ENCODE measurements at regions not wholly inside any gene's neighbourhood (a gene's known extent, or its start where the extent isn't known, plus 50 kb on each side); places are given as distances from the start of the nearest gene placed in this dataset.
"Not testable (repeated sequence)": the region's sequence is repeated elsewhere in the genome, so short reads cannot be mapped to it uniquely, and the experiment has no call there.

- no peaks in the 10 kb centered on the region for H3K36me3 ChIP-seq (ENCODE audit: control insufficient read depth, insufficient read depth, low read length, severe bottlenecking)
- H3K9ac ChIP-seq (ENCODE audit: low read length): no peak overlapping the region
- no peak for DNase-seq (ENCODE audit: low read depth)
- no peak overlapping the region for H3K4me3 ChIP-seq (ENCODE audit: low read length)
- H3K27me3 ChIP-seq (replicated peaks; ENCODE audit: control insufficient read depth, insufficient read depth, low read length): peaks cover 65% of the 10 kb centered on the region
- no peaks in the 10 kb centered on the region for H3K9me3 ChIP-seq (ENCODE audit: control insufficient read depth, low read length)
- no peaks in the 10 kb centered on the region for H3K4me1 ChIP-seq (ENCODE audit: control insufficient read depth, insufficient read depth, low read length)
Observed at GRCh38 chr10:71009126-71009525, 120.8 kb upstream of the PCBD1 start.

- H3K4me3 ChIP-seq (ENCODE audit: low read length): no peak overlapping the region
- H3K9ac ChIP-seq (ENCODE audit: low read length): no peak overlapping the region
- H3K9me3 ChIP-seq (ENCODE audit: control insufficient read depth, low read length): no peaks in the 10 kb centered on the region
- no peaks in the 10 kb centered on the region for H3K36me3 ChIP-seq (ENCODE audit: control insufficient read depth, insufficient read depth, low read length, severe bottlenecking)
- no peak for DNase-seq (ENCODE audit: low read depth)
- H3K27me3 ChIP-seq (replicated peaks; ENCODE audit: control insufficient read depth, insufficient read depth, low read length): peaks cover 65% of the 10 kb centered on the region
- no peaks in the 10 kb centered on the region for H3K4me1 ChIP-seq (ENCODE audit: control insufficient read depth, insufficient read depth, low read length)
Observed at GRCh38 chr10:71010730-71011129, 122.4 kb upstream of the PCBD1 start.

GRCh38 chr10:71011141-71011540 lies 122.8 kb upstream of the PCBD1 start:
- H3K9me3 ChIP-seq (ENCODE audit: control insufficient read depth, low read length): no peaks in the 10 kb centered on the region
- DNase-seq (ENCODE audit: low read depth): no peak
- H3K4me3 ChIP-seq (ENCODE audit: low read length): no peak overlapping the region
- H3K27me3 ChIP-seq (replicated peaks; ENCODE audit: control insufficient read depth, insufficient read depth, low read length): peaks cover 65% of the 10 kb centered on the region
- no peak overlapping the region for H3K9ac ChIP-seq (ENCODE audit: low read length)
- no peaks in the 10 kb centered on the region for H3K36me3 ChIP-seq (ENCODE audit: control insufficient read depth, insufficient read depth, low read length, severe bottlenecking)
- no peaks in the 10 kb centered on the region for H3K4me1 ChIP-seq (ENCODE audit: control insufficient read depth, insufficient read depth, low read length)

GRCh38 chr10:71014021-71014805 lies 125.8 kb upstream of the PCBD1 start:
- Histone ChIP-seq H3K4me1 (ENCODE audit: control insufficient read depth, insufficient read depth, low read length) (no peaks in the 10 kb centered on the region), H3K9ac (ENCODE audit: low read length) (no peak overlapping the region), H3K9me3 (ENCODE audit: control insufficient read depth, low read length) (no peaks in the 10 kb centered on the region), H3K4me3 (ENCODE audit: low read length) (no peak overlapping the region), H3K36me3 (ENCODE audit: control insufficient read depth, insufficient read depth, low read length, severe bottlenecking) (no peaks in the 10 kb centered on the region), H3K27me3 (replicated peaks; ENCODE audit: control insufficient read depth, insufficient read depth, low read length) (peaks cover 48% of the 10 kb centered on the region)
- no peak for DNase-seq (ENCODE audit: low read depth)

GRCh38 chr10:71015674-71016073 lies 127.3 kb upstream of the PCBD1 start:
- Histone ChIP-seq H3K9ac (ENCODE audit: low read length) (no peak overlapping the region), H3K27me3 (replicated peaks; ENCODE audit: control insufficient read depth, insufficient read depth, low read length) (peaks cover 36% of the 10 kb centered on the region), H3K9me3 (ENCODE audit: control insufficient read depth, low read length) (no peaks in the 10 kb centered on the region), H3K36me3 (ENCODE audit: control insufficient read depth, insufficient read depth, low read length, severe bottlenecking) (no peaks in the 10 kb centered on the region), H3K4me1 (ENCODE audit: control insufficient read depth, insufficient read depth, low read length) (no peaks in the 10 kb centered on the region), H3K4me3 (ENCODE audit: low read length) (no peak overlapping the region)
- no peak for DNase-seq (ENCODE audit: low read depth)

- H3K36me3 ChIP-seq (ENCODE audit: control insufficient read depth, insufficient read depth, low read length, severe bottlenecking); H3K9ac ChIP-seq (ENCODE audit: low read length); H3K4me3 ChIP-seq (ENCODE audit: low read length); DNase-seq (ENCODE audit: low read depth); H3K4me1 ChIP-seq (ENCODE audit: control insufficient read depth, insufficient read depth, low read length): not testable (repeated sequence)
- Histone ChIP-seq H3K27me3 (replicated peaks; ENCODE audit: control insufficient read depth, insufficient read depth, low read length) (peaks cover 13% of the 10 kb centered on the region), H3K9me3 (ENCODE audit: control insufficient read depth, low read length) (peaks cover 15% of the 10 kb centered on the region)
Observed at GRCh38 chr10:71020061-71020460, 131.7 kb upstream of the PCBD1 start.

- H3K27me3 ChIP-seq (replicated peaks; ENCODE audit: control insufficient read depth, insufficient read depth, low read length): peaks cover 21% of the 10 kb centered on the region
- DNase-seq (ENCODE audit: low read depth): no peak
- peaks cover 15% of the 10 kb centered on the region for H3K9me3 ChIP-seq (ENCODE audit: control insufficient read depth, low read length)
- H3K9ac ChIP-seq (ENCODE audit: low read length): no peak overlapping the region
- H3K4me1 ChIP-seq (ENCODE audit: control insufficient read depth, insufficient read depth, low read length): no peaks in the 10 kb centered on the region
- no peaks in the 10 kb centered on the region for H3K36me3 ChIP-seq (ENCODE audit: control insufficient read depth, insufficient read depth, low read length, severe bottlenecking)
- no peak overlapping the region for H3K4me3 ChIP-seq (ENCODE audit: low read length)
Observed at GRCh38 chr10:71021402-71021801, 133.0 kb upstream of the PCBD1 start.

GRCh38 chr10:71023704-71024283 lies 135.4 kb upstream of the PCBD1 start:
- Histone ChIP-seq H3K4me1 (ENCODE audit: control insufficient read depth, insufficient read depth, low read length) (no peaks in the 10 kb centered on the region), H3K9ac (ENCODE audit: low read length) (no peak overlapping the region), H3K9me3 (ENCODE audit: control insufficient read depth, low read length) (peaks cover 15% of the 10 kb centered on the region), H3K36me3 (ENCODE audit: control insufficient read depth, insufficient read depth, low read length, severe bottlenecking) (no peaks in the 10 kb centered on the region), H3K27me3 (replicated peaks; ENCODE audit: control insufficient read depth, insufficient read depth, low read length) (peaks cover 30% of the 10 kb centered on the region), H3K4me3 (ENCODE audit: low read length) (no peak overlapping the region)
- no peak for DNase-seq (ENCODE audit: low read depth)

- H3K36me3 ChIP-seq (ENCODE audit: control insufficient read depth, insufficient read depth, low read length, severe bottlenecking): no peaks in the 10 kb centered on the region
- peaks cover 15% of the 10 kb centered on the region for H3K9me3 ChIP-seq (ENCODE audit: control insufficient read depth, low read length)
- DNase-seq (ENCODE audit: low read depth): no peak
- H3K9ac ChIP-seq (ENCODE audit: low read length): no peak overlapping the region
- peaks cover 30% of the 10 kb centered on the region for H3K27me3 ChIP-seq (replicated peaks; ENCODE audit: control insufficient read depth, insufficient read depth, low read length)
- no peak overlapping the region for H3K4me3 ChIP-seq (ENCODE audit: low read length)
- no peaks in the 10 kb centered on the region for H3K4me1 ChIP-seq (ENCODE audit: control insufficient read depth, insufficient read depth, low read length)
Observed at GRCh38 chr10:71024490-71024889, 136.1 kb upstream of the PCBD1 start.

GRCh38 chr10:71025535-71025934 lies 137.2 kb upstream of the PCBD1 start:
- H3K9ac ChIP-seq (ENCODE audit: low read length): no peak overlapping the region
- peaks cover 34% of the 10 kb centered on the region for H3K27me3 ChIP-seq (replicated peaks; ENCODE audit: control insufficient read depth, insufficient read depth, low read length)
- no peaks in the 10 kb centered on the region for H3K4me1 ChIP-seq (ENCODE audit: control insufficient read depth, insufficient read depth, low read length)
- no peaks in the 10 kb centered on the region for H3K36me3 ChIP-seq (ENCODE audit: control insufficient read depth, insufficient read depth, low read length, severe bottlenecking)
- no peak for DNase-seq (ENCODE audit: low read depth)
- no peak overlapping the region for H3K4me3 ChIP-seq (ENCODE audit: low read length)
- H3K9me3 ChIP-seq (ENCODE audit: control insufficient read depth, low read length): peaks cover 15% of the 10 kb centered on the region

GRCh38 chr10:71028066-71028465 lies 139.7 kb upstream of the PCBD1 start:
- Histone ChIP-seq H3K4me1 (ENCODE audit: control insufficient read depth, insufficient read depth, low read length) (no peaks in the 10 kb centered on the region), H3K4me3 (ENCODE audit: low read length) (no peak overlapping the region), H3K27me3 (replicated peaks; ENCODE audit: control insufficient read depth, insufficient read depth, low read length) (peaks cover 54% of the 10 kb centered on the region), H3K9me3 (ENCODE audit: control insufficient read depth, low read length) (no peaks in the 10 kb centered on the region), H3K9ac (ENCODE audit: low read length) (no peak overlapping the region), H3K36me3 (ENCODE audit: control insufficient read depth, insufficient read depth, low read length, severe bottlenecking) (no peaks in the 10 kb centered on the region)
- no peak for DNase-seq (ENCODE audit: low read depth)
